Body of pancreas (tissue), 4 donors: ENCODE measurements at regions not wholly inside any gene's neighbourhood (a gene's known extent, or its start where the extent isn't known, plus 50 kb on each side); places are given as distances from the start of the nearest gene placed in this dataset.

Experiments used
- ATAC-seq: fragments of 150-250 bp; one replicate; pipeline ENCODE4 v1.9.1; 2016
- DNase-seq, 4 donors: peaks; one replicate each; pipeline ENCODE4 v3.0.0-alpha.2; 2019
- H3K27ac ChIP-seq, 4 donors: fragments of 200-600 bp; sonication (generic); 1 replicate in 3 of 4; 2 replicates in 1 of 4; pipeline versions ENCODE4 v1.5.1 to v1.6.1; 2016 to 2019; ENCODE audit warnings: mild to moderate bottlenecking in 1 of 4, mixed read lengths in 1 of 4, moderate library complexity in 1 of 4
- H3K27me3 ChIP-seq, 2 donors: fragments of 200-600 bp; sonication (generic); one replicate each; pipeline ENCODE4 v1.6.0; 2016; ENCODE audit warnings: mild to moderate bottlenecking in 1 of 2
- H3K36me3 ChIP-seq, 2 donors: fragments of 200-600 bp; sonication (generic); replicated peaks in 1 of 2; 2 replicates each; pipeline ENCODE4 v1.5.1; 2016; ENCODE audit warnings: low read depth in 2 of 2; ENCODE audit not compliant: insufficient read depth in 1 of 2
- H3K4me1 ChIP-seq: fragments of 200-600 bp; sonication (generic); one replicate; pipeline ENCODE4 v1.6.0; 2016
- H3K4me3 ChIP-seq, 2 donors: fragments of 200-600 bp; sonication (generic); 1 replicate in 1 of 2; 2 replicates in 1 of 2; pipeline ENCODE4 v1.5.1; 2016 to 2019
- H3K9me3 ChIP-seq, 3 donors: fragments of 200-600 bp; sonication (generic); 1 replicate in 2 of 3; 2 replicates in 1 of 3; pipeline ENCODE4 v1.5.1; 2016
- CTCF ChIP-seq, 7 experiments: fragments of 450-650 bp in 4 of 7; fragments of 200-600 bp in 3 of 7; sonication (generic) in 3 of 7; IDR thresholded peaks; one replicate each; pipeline ENCODE4 v1.5.1; 2016 to 2019; ENCODE audit warnings: antibody characterized with exemption in 7 of 7
- POLR2A ChIP-seq, 3 donors: fragments of 450-650 bp; IDR thresholded peaks; one replicate each; pipeline ENCODE4 v1.6.1; 2016; ENCODE audit warnings: antibody characterized with exemption in 3 of 3, mild to moderate bottlenecking in 2 of 3
- WGBS, 2 donors: methylation state at CpG; one replicate each; pipeline ENCODE4 v1.1.5; 2017; 5-methylcytosine and 5-hydroxymethylcytosine counted together
- intact Hi-C: fragments of 100-400 bp; cut with DNase I; formaldehyde crosslinking; loops from one replicate; pipeline ENCODE4 v1.15.1; 2023

GRCh38 chr13:89695343-89696257 is 1651.9 kb upstream of the MIR17HG start:
- H3K36me3 ChIP-seq, result no peaks in the 10 kb centered on the region
- ATAC-seq (peak; percentile 74), DNase-seq (peak; percentile 31 to 48 (median 38))
- 1 to 2% methylated on average over 4 of the region's 4 CpGs for WGBS, 2 donors
- H3K27ac ChIP-seq, result no peak overlapping the region
- no peak overlapping the region for H3K4me3 ChIP-seq
- no peaks in the 10 kb centered on the region for H3K27me3 ChIP-seq
- no peak for TF ChIP-seq POLR2A (IDR thresholded peaks at IDR 0.05)
- peak; percentile 54 to 80 (median 78) for TF ChIP-seq CTCF (IDR thresholded peaks at IDR 0.05)
- intact Hi-C loops, result no loop called here
- H3K4me1 ChIP-seq, result no peaks in the 10 kb centered on the region
- no peaks in the 10 kb centered on the region for H3K9me3 ChIP-seq

- Histone ChIP-seq H3K27me3 (no peaks in the 10 kb centered on the region), H3K4me3 (no peak overlapping the region), H3K4me1 (no peaks in the 10 kb centered on the region), H3K36me3 (no peaks in the 10 kb centered on the region), H3K27ac (no peak overlapping the region), H3K9me3 (no peaks in the 10 kb centered on the region)
- ATAC-seq (no peak), DNase-seq (no peak)
- intact Hi-C loops, result no loop called here
- TF ChIP-seq POLR2A (IDR thresholded peaks at IDR 0.05) (no peak), CTCF (IDR thresholded peaks at IDR 0.05) (no peak)
- 68 to 79% methylated on average over 9 of the region's 9 CpGs for WGBS, 2 donors
These were observed 1645.6 kb upstream of the MIR17HG start for GRCh38 chr13:89701913-89702312.

- Histone ChIP-seq H3K4me1 (no peaks in the 10 kb centered on the region), H3K27ac (no peak overlapping the region), H3K4me3 (no peak overlapping the region), H3K9me3 (no peaks in the 10 kb centered on the region), H3K36me3 (no peaks in the 10 kb centered on the region), H3K27me3 (no peaks in the 10 kb centered on the region)
- ATAC-seq, result no peak
- intact Hi-C loops, result no loop called here
- TF ChIP-seq CTCF (IDR thresholded peaks at IDR 0.05) (no peak), POLR2A (IDR thresholded peaks at IDR 0.05) (no peak)
- no peak for DNase-seq
These were observed 1643.4 kb upstream of the MIR17HG start for GRCh38 chr13:89704040-89704439.

- Histone ChIP-seq H3K36me3 (no peaks in the 10 kb centered on the region), H3K4me1 (no peaks in the 10 kb centered on the region), H3K4me3 (no peak overlapping the region), H3K27me3 (no peaks in the 10 kb centered on the region), H3K9me3 (no peaks in the 10 kb centered on the region), H3K27ac (no peak overlapping the region)
- WGBS, 2 donors, result 75% methylated on average over 6 of the region's 6 CpGs
- DNase-seq (no peak), ATAC-seq (no peak)
- intact Hi-C loops, result no loop called here
- no peak for TF ChIP-seq POLR2A (IDR thresholded peaks at IDR 0.05)
- no peak for TF ChIP-seq CTCF (IDR thresholded peaks at IDR 0.05)
These were observed 1639.5 kb upstream of the MIR17HG start for GRCh38 chr13:89708013-89708412.

GRCh38 chr13:89721216-89721615 is 1626.3 kb upstream of the MIR17HG start:
- no peak overlapping the region for H3K27ac ChIP-seq
- no peak for TF ChIP-seq POLR2A (IDR thresholded peaks at IDR 0.05)
- no peak for TF ChIP-seq CTCF (IDR thresholded peaks at IDR 0.05)
- no peaks in the 10 kb centered on the region for H3K9me3 ChIP-seq
- H3K27me3 ChIP-seq, result no peaks in the 10 kb centered on the region
- no peaks in the 10 kb centered on the region for H3K4me1 ChIP-seq
- WGBS, 2 donors, result 42 to 56% methylated on average over 4 of the region's 4 CpGs
- ATAC-seq (no peak), DNase-seq (no peak)
- intact Hi-C loops, result no loop called here
- H3K4me3 ChIP-seq, result no peak overlapping the region
- no peaks in the 10 kb centered on the region for H3K36me3 ChIP-seq
